Nucleus accumbens (tissue), 56 donors: ENCODE measurements at regions not wholly inside any gene's neighbourhood (a gene's known extent, or its start where the extent isn't known, plus 50 kb on each side); places are given as distances from the start of the nearest gene placed in this dataset.
A peak's percentile ranks its signal among the peaks of the same experiment; 100 is the strongest.

Experiments
- DNase-seq, 56 donors: peaks; one replicate each; lab custom pipeline; 2025; lab: John Stamatoyannopoulos, UW

- no peak for DNase-seq
Measured at GRCh38 chr5:4939042-4939781, 200.9 kb upstream of the ADAMTS16 start.

- no peak for DNase-seq
Measured at GRCh38 chr5:4941161-4941560, 199.0 kb upstream of the ADAMTS16 start.

DNA sequence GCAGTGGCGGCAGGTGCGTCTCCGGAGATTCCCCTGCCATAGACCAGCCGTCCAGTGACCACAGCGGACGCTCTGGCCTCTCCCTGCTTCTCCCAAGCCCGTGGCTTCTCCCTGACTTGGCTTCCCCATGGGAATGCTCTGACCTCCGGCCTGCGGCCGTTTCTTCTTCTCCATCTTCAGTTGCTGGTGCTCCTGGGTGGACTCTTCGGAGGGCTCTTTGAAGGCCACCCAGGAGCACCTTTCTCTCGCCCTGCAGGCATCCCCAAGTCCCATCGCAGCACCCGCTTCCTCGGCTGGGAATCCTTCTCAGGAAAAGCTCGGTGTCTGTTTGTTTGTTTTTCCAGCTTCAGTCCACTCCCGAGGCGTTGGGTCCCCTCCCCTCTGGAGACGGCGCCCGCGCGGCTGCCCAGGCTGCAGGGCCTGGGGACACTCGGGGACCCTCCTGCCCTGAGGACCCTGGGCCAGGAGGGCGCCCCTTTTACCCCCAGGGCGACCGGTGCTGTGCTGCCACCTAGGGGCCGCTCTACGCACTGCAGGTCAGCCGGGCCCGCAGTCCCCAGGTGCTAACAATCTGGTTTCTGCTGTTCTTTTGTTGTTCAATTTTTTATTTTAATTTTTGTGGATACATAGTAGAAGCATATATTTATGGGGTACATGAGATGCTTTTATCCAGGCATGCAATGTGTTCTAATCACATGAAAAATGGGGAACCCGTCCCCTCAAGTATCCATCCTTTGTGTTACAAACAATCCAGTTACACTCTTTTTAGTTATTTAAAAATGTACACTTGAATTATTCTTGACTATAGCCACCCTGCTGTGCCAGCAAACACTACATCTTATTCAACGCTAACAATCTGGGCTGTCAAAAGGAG, 197.9 kb upstream of the ADAMTS16 start:
- peak in 8 of 56 donors; percentile 1 to 28 (median 8) for DNase-seq

- no peak for DNase-seq
Measured at GRCh38 chr5:4942831-4943178, 197.3 kb upstream of the ADAMTS16 start.

- DNase-seq: no peak
Measured at GRCh38 chr5:4945296-4945695, 194.8 kb upstream of the ADAMTS16 start.

DNA sequence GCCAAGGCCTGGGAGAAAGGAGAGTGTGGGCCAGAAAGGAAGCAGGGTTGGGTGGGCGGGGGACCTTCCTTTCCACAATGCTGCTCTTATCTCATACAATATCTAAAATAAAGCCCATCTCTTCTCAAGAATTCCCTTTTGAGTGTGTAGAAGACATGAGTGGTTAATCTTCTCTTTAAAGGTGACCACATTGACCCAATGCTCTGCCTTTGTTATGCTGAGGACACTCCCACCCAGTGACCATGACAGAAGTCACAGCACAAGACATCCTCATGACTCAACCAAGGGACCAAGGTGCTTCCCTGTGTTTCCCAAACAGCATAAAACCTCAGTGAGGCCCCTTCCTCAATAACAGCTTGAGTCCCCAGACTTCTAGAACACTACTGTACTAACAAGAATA, 193.0 kb upstream of the ADAMTS16 start:
- DNase-seq: no peak

GRCh38 chr5:4947893-4948536, 192.1 kb upstream of the ADAMTS16 start:
- peak in 6 of 56 donors; percentile 11 to 35 (median 15) for DNase-seq

DNA sequence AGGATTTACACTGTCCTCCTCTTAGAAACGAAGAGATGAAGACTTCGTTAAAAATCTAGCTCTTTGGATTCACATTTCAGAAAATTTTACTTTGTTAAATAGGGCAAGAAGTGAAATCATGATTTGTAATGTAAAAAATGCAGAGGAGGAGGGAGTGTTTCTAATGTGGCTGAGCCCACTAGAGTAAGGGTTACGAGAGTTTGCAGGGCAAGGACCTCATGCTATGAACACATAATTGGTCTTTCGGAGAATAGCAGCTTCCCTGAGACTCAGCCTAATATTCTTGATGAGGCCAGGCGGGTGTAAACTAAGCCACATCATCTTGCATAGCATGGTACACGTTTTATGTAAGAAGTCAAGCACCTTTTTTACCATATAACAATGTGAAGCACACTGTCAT, 191.0 kb upstream of the ADAMTS16 start:
- no peak for DNase-seq

GRCh38 chr5:4953576-4953975, 186.6 kb upstream of the ADAMTS16 start:
- no peak for DNase-seq

- DNase-seq: no peak
Measured at GRCh38 chr5:4954048-4954447, 186.1 kb upstream of the ADAMTS16 start.

- DNase-seq: no peak
Measured at GRCh38 chr5:4963265-4963664, 176.9 kb upstream of the ADAMTS16 start.

DNA sequence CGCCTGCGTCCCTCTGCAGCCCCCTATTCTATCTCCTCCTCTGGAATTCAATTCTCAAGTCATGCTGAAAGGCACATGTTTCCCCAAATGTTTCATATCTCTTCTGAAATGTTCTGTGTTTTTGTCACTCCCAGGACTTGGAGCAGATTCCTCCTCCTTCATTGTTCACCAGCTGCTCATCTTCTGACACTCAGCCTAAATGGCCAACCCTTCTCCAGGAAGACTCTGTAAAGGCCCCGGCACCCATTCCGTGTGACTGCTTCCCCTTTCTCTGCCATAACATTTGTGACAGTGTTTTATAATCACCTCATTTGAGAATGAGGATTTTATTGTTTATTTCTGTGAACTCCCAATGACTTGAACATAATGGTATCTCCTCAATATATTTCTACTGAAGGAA, 170.8 kb upstream of the ADAMTS16 start:
- no peak for DNase-seq

GRCh38 chr5:4970171-4970570, 170.0 kb upstream of the ADAMTS16 start:
- DNase-seq: no peak

DNA sequence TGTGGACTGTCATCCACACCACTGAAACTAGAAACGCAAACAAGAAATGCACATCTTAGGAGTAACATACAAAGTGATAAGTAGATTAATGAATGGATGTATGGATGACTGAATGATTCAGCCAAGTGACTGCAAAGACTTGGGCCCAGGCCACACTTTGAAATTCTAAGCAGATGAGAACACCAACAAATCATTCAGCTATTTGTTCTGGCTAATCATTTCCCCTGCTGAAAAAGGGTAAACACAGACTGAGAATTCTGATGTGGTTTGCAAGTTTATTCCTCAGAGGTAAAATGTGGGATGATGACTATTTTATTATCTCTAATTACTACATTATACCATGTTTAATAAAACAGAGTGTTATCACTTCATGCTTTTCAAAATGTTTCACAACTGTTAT, 163.2 kb upstream of the ADAMTS16 start:
- DNase-seq: no peak

DNA sequence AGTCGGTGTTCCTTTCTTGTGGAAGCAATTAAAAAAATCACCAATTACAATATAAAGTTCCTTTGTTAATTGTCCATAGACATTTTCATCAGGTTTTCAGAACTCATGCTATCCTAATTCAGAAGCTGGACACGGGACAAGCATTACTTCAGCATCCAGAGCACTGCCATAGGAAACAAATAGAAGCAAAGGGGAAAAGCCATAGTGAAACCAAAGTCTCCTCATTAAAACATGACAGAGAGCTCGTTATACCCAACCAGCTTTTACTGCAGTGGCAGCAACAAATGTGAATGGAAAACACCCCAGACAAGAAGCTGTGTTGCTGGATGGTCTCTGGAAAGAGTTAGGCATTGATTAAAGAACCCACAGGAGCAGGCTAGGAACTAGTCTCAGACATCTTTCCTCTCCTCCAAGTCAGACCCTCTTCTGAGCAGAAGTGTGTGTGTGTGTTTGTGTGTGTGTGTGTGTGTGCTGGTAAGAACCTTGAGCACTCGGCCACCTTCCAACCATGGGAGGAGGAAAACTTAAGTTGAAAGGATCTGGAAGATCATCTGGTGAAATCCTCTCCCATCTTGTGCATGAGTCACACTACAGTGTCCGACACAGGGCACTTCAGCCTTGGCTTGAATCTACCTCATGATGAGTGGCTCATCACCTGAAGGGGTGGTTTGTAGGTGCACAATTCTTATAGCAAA, 162.6 kb upstream of the ADAMTS16 start:
- DNase-seq: no peak

GRCh38 chr5:4980201-4980600, 159.9 kb upstream of the ADAMTS16 start:
- no peak for DNase-seq

DNA sequence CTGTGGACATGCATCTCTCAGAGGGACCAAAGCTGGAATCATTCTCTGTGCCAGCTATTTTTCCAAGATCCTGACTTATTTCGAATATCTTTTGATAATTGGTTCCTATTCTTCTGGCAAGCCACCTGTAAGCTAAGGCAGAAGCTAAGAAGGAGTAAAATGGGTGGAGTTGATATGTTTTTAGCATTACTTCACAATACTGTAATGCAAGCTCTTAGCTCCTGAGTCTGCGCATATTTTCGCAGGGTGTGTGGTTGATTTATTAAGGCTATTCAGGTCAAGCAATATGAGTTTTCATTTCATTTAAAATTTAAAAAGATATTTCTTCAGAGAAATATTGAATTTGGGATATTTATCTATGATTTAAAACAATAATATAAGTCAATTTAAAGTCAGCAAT, 158.5 kb upstream of the ADAMTS16 start:
- no peak for DNase-seq

DNA sequence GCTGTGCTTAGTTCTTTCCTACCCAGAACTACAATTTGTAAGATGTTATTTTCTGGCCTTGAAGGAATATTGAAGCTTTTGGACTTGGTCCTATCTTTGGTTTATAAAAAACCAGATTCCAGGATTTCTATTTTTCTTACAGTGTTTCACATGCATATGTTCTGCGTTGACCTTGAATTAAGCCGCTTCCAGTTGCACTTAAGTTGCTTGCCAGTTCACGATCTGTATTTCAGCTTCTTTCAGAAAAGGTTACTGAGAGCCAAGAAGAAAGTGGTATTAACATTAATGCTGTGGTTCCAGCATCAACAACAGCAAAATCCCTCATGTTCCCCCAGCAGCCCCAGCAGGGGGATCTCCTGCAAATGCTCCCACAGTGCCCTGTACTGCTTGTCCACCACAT, 156.4 kb upstream of the ADAMTS16 start:
- no peak for DNase-seq

GRCh38 chr5:4984461-4984860, 155.7 kb upstream of the ADAMTS16 start:
- no peak for DNase-seq

GRCh38 chr5:4987431-4987830, 152.7 kb upstream of the ADAMTS16 start:
- no peak for DNase-seq

DNA sequence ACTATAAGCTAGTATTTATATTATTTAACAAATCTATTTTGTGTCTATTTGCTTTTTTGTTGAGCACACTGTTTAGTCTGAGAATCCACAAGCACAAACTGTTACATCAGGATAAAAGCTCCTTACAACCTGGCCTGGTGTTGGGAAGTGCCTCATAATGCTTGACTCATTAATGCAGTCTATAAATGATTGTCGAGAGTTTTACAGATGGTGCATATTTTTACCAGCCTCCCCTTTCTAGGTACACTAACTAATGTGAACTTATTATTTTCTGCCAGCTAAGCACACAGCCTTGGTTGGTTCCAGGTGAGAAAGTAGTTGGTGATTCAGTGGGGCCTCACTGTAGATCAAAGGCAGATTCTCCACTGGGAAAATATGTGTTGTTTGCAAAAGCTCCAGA, 151.0 kb upstream of the ADAMTS16 start:
- DNase-seq: no peak
